Right lobe of liver (tissue), 4 donors: ENCODE measurements at regions not wholly inside any gene's neighbourhood (a gene's known extent, or its start where the extent isn't known, plus 50 kb on each side); places are given as distances from the start of the nearest gene placed in this dataset.

Experiments
- CTCF ChIP-seq, 4 donors: fragments of 200-600 bp in 3 of 4; fragments of 450-650 bp in 1 of 4; IDR thresholded peaks; one replicate each; pipeline versions ENCODE4 v1.5.1 to v1.8.0; 2016 to 2022; ENCODE audit warnings: antibody characterized with exemption in 4 of 4, mild to moderate bottlenecking in 2 of 4
- POLR2A ChIP-seq: fragments of 450-650 bp; IDR thresholded peaks from one replicate; pipeline ENCODE4 v1.6.1; 2017; ENCODE audit warnings: antibody characterized with exemption, mild to moderate bottlenecking
- donor health status: DM: no; HTN: no; CAD: no.
- donor health status: DM: no; HTN: no; CAD: no.
- donor health status: DM: no; HTN: yes; CAD: no.

- TF ChIP-seq CTCF (IDR thresholded peaks at IDR 0.05) (peak in 3 of 4 donors; percentile 11 to 19 (median 15)), POLR2A (no peak)
These were observed 229.2 kb downstream of the GALR1 start for GRCh38 chr18:77478646-77479442.
